ENCODE measurements at regions not wholly inside any gene's neighbourhood (a gene's known extent, or its start where the extent isn't known, plus 50 kb on each side); places are given as distances from the start of the nearest gene placed in this dataset.
"Not testable (repeated sequence)": the region's sequence is repeated elsewhere in the genome, so short reads cannot be mapped to it uniquely, and the experiment has no call there.

GRCh38 chr4:34880246-34880645 lies 1364.1 kb downstream of the ARAP2 start:
- no peak for DNase-seq

- no peak for DNase-seq
Observed at GRCh38 chr4:34891892-34892291, 1352.4 kb downstream of the ARAP2 start.

DNA sequence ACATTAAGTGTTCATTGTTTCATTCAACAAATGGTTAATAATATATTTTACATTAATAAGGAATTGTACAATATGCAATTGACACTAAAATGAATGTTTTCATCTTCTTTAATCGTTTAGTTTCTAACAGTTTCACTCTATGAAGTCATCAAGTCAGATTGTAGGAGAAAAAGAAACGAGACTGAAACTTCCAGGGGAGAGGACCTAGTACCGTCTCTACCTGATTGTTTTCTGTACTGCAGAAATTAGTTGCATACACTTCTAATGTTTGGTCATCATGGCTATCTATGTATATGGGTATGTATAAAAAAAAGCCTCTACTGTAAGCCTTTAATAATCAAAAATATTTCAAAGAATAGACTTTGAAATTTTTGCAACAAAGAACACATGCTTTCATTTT lies 1350.9 kb downstream of the ARAP2 start:
- DNase-seq = no peak

- DNase-seq = no peak
Observed at GRCh38 chr4:34920032-34920431, 1324.3 kb downstream of the ARAP2 start.

- DNase-seq = no peak
Observed at GRCh38 chr4:34921391-34921790, 1322.9 kb downstream of the ARAP2 start.

- no peak for DNase-seq
Observed at GRCh38 chr4:34922325-34922724, 1322.0 kb downstream of the ARAP2 start.

- no peak for DNase-seq
Observed at GRCh38 chr4:34932591-34932990, 1311.7 kb downstream of the ARAP2 start.

DNA sequence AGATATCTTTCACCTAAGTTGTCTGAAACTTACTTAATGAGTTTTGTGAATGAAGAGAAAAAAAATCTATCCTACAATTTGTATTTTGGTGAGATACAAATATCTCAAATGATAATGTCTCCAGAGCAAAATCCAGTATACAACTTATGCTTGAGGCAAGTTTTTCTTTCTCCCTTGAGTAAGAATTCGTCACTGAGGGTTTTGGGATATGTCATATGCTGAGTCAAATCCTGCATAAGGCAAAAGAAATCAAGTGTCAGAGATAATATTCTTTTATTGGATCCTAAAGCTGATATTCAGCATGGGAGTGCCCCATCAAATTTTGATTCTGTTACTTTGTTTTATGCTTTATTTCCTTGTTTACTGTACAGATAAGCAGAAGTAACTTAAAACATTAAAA lies 1308.6 kb downstream of the ARAP2 start:
- no peak for DNase-seq

DNA sequence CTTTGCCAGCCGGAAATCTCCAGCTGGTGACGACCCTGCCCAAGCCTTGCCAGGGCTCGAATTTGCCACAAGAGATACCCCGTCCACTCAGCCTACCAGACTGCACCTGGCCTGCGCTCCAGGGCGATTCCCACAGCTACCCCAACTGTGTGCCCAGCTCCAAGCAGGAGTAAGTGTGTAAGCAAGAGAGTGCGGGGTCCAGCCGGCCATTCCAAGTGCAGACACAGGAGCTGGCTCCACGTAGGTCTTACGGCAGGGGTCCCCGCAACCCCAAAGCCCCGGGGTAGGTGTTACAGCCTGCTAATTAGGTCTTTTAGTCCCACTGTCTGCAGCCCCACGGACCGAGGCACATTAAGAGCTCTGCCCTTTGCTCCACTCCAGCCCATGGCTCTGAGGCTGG lies 1305.2 kb downstream of the ARAP2 start:
- DNase-seq = no peak

DNA sequence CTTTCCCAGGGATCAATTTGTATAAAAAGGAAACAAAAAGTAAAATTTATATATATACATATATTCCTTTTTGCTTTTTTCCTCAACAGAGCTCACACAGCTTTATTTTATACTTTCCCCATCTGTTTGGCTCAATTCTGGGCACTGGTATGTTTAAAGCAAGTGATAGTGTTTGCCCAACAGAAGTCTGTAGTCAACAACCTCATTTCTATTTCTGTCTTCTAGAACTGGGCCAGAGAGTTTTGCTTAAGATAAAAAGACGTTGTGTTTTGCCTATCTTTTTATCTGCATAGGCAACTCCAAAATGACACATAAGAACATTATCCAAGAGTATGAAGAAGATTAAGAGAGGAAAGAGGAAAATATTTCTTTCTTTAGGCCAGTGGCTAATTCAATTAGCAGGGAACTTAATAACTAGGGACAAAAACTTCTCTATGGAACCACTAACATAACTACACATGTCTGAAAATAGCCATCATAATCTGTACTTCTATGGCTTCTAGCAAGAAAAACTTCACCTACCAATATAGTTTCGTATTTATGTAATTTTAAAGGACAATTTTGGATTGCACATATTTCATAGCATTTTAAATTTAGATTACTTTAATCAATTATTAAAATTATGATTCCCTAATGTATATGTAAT lies 1300.5 kb downstream of the ARAP2 start:
- no peak for DNase-seq

DNA sequence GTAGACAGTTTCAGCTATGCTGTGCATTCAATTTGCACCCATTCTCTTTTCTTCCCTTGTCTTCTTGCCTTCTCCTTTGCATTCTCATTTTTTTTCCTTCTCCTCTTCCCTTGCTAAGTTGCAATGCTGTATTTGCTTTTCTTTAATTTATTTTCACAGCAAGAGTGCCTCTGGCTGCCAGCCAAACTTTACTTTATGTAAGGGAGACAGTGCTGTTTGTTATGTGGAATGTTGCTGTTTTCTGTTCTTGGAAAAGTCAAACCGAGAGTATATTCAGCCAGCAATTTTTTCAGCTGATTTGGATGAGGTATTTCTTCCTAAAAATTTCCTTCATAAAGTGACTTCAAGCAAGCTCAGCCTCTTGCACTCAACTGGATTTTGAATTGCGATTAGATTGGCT lies 1293.4 kb downstream of the ARAP2 start:
- DNase-seq = no peak

GRCh38 chr4:34953145-34953799 lies 1291.0 kb downstream of the ARAP2 start:
- no peak for DNase-seq

DNA sequence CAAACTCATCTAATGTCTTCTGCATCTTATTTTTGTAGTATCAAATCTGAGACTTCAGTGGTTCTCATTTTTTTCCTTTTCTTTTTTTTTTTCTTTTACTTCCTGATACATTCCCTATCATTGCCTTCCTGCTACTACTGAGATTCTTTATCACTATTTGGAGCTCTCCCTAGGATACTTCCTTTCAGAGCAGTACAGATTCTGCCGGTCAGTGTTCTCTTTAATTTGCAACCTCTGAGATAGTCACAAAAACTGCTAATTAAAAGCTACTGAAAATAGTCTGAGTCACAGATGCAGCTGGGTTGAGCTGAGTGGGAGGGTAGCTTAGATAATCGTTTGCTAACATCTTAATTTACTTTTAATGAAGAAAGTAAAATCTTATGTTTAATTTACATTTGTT lies 1279.7 kb downstream of the ARAP2 start:
- no peak for DNase-seq

DNA sequence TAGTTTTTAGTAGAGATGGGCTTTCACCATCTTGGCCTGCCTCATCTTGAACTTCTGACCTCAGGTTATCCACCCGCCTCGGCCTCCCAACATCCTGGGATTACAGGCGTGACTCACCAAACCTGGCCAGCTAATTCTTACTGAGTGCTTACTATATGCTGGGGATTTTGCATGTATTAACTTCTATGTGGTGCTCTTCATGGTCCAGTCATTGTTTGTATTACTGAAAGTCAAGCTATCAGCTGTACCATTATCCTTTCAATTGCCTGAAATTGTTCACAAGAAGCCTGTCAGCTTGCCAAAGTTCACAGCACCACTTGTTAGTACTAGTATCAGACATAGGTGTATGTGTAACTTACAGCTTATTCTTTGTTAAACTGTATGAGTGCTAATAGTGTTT lies 1272.1 kb downstream of the ARAP2 start:
- no peak for DNase-seq

DNA sequence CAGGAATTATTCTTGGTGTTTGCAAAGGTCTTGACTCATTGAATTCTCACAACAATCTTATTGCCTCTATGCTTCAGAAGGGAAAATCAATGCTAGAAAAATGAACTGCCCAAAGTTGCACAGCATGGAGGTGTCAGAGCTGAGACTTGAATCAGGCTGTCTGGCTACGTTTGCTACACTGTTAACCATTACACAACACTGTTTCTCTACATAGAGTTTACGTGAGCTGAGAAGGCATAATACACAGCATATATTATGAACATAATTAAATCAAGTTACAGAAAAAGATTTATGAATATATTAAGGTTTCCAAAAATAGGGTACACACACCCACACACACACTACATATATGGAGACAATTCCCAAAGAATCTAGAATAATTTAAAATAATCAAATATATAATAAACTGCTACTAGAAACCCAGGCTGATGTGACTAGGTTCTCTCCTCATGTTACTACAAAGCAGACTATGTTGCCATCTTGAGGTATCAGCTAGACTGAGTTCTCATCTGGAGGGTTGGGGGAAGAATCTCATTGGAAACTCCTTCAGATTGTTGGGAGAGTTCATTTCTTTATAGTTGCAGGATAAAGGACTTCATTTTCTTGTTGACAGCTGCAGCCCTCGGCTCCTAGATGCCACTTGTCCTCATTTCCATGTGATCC lies 1270.5 kb downstream of the ARAP2 start:
- no peak for DNase-seq

DNA sequence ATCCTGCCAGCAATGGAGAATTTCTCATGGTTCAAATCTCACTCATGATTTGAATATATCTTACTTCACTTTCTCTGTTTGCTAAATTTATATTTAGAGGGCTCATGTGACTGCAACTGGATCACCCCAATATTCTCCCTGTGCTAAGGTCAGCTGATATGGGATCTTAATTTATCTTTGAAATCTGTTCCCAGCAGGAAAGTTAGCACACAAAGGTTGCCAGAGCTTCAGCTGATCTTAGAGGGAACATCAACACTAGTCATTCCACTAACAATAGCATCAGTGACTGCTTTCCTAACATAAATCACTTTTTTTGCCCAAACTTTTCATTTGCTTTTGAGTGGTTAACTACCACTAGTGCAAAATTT lies 1270.0 kb downstream of the ARAP2 start:
- no peak for DNase-seq

GRCh38 chr4:35021222-35021621 lies 1223.1 kb downstream of the ARAP2 start:
- DNase-seq = not testable (repeated sequence)

- DNase-seq = no peak
Observed at GRCh38 chr4:35025152-35025834, 1219.0 kb downstream of the ARAP2 start.

DNA sequence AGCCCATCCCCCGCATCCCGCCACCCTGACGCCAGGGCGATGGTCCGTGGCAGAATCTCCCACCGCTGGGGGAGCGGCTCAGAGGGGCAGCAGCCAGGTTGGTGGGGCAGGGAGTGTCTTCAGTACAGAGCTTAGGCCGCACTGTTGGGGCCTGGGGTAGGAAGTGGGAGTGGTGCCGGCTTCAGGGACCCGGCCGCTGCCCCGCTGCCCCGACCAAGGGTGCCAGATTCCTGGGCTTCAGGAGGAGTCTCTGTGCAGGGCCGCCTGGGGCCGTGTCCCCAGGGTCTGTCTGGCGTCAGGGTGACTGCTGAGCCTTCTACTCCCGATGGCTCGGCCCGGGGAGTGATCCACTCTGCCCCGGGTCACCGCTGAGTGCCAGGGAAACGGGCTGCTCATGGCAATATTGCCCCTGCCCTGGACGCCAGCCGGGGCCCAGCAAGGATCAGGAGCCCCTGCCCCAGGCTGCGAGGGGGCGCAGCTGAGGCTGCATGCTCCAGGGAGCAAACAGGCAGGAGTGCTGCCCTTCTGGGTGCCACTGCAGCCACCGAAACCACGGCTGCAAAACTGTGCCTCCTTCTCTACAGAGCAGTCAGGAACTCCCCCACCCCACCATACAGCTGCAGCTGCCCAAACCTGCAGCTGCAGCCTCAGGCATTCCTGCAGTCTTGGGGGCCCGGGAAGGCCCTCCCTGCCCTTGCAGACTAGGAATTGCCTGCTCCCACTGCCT lies 1206.1 kb downstream of the ARAP2 start:
- DNase-seq = no peak

DNA sequence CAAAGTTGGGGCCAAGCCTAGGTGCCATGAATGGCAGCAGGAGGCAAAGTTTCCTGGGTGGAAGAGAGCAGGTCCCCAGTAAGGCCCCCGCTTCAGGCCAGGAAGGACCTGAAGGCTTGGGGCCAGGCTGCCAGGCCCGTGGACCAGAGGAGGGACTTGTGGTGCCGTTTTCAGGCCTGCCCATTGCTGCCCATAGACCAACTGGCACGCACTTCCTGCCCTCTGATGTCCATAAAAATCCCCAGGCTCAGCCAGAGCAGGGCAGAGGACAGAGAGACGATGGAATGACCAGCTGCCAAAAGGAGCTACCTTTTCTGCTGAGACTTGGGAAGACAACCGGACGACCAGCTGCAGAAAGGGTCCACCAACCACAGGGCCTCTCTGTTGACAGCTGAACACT lies 1205.5 kb downstream of the ARAP2 start:
- DNase-seq = no peak

- DNase-seq = no peak
Observed at GRCh38 chr4:35052546-35052945, 1191.8 kb downstream of the ARAP2 start.

GRCh38 chr4:35063031-35063570 lies 1181.2 kb downstream of the ARAP2 start:
- DNase-seq = no peak

DNA sequence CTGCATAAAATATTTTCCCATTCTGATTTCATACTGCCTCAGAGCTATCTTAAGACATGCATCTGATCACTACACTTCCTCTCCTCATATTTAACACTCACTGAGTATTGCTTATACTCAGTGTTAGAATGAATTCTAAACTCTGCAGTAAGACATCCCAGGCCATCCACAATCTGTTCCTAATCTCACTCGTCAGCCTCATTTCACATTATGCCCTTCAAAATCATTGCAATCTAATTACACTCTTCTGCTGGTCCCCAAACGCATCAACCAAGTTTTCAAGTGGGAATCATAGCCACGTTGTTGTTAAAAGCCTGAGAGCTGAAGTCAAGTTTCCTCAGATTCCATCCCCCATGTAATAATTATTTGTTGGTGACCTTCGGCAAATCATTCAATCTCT lies 1177.9 kb downstream of the ARAP2 start:
- no peak for DNase-seq
